DOHH2 (cell line): ENCODE measurements at regions not wholly inside any gene's neighbourhood (a gene's known extent, or its start where the extent isn't known, plus 50 kb on each side); places are given as distances from the start of the nearest gene placed in this dataset.

Source experiments
- EZH2phosphoT487 ChIP-seq: fragments of 200-600 bp; sonication (generic); IDR thresholded peaks from 2 replicates; pipeline ENCODE4 v1.6.1; 2017; ENCODE audit warnings: borderline replicate concordance, mild to moderate bottlenecking, antibody characterized with exemption, low read length, moderate library complexity, mixed read lengths
- TF ChIP-seq, protein P1 (sequence below): fragments of 200-600 bp; sonication (generic); IDR thresholded peaks from one replicate; pipeline ENCODE4 v1.5.1; 2014; ENCODE audit warnings: antibody characterized with exemption, mild to moderate bottlenecking, low read depth, low read length; ENCODE audit not compliant: poor library complexity, severe bottlenecking

GRCh38 chr5:104955479-104955878 is 1392.9 kb upstream of the NUDT12 start:
- TF ChIP-seq, protein P1, sequence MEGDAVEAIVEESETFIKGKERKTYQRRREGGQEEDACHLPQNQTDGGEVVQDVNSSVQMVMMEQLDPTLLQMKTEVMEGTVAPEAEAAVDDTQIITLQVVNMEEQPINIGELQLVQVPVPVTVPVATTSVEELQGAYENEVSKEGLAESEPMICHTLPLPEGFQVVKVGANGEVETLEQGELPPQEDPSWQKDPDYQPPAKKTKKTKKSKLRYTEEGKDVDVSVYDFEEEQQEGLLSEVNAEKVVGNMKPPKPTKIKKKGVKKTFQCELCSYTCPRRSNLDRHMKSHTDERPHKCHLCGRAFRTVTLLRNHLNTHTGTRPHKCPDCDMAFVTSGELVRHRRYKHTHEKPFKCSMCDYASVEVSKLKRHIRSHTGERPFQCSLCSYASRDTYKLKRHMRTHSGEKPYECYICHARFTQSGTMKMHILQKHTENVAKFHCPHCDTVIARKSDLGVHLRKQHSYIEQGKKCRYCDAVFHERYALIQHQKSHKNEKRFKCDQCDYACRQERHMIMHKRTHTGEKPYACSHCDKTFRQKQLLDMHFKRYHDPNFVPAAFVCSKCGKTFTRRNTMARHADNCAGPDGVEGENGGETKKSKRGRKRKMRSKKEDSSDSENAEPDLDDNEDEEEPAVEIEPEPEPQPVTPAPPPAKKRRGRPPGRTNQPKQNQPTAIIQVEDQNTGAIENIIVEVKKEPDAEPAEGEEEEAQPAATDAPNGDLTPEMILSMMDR, result no peak
- TF ChIP-seq EZH2phosphoT487, result no peak
